NB4 (cell line): ENCODE measurements at regions not wholly inside any gene's neighbourhood (a gene's known extent, or its start where the extent isn't known, plus 50 kb on each side); places are given as distances from the start of the nearest gene placed in this dataset.

ENCODE experiments used
- DNase-seq: peaks from one replicate; pipeline ENCODE4 v3.0.0; 2010; ENCODE audit warnings: low read depth
- H3K4me3 ChIP-seq: one replicate; pipeline ENCODE4 v1.5.1; 2011; ENCODE audit warnings: mild to moderate bottlenecking, low read depth, low read length, moderate library complexity
- MYC ChIP-seq: IDR thresholded peaks from 2 replicates; pipeline ENCODE4 v1.6.1; 2011; ENCODE audit warnings: low read depth, low read length
- POLR2A ChIP-seq: IDR thresholded peaks from 2 replicates; pipeline ENCODE4 v1.6.1; 2011; ENCODE audit warnings: mild to moderate bottlenecking; ENCODE audit not compliant: insufficient read length; ENCODE audit errors: extremely low read depth
- TF ChIP-seq, protein P1 (sequence below): IDR thresholded peaks from one replicate; pipeline ENCODE4 v1.5.1; 2012; ENCODE audit warnings: low read depth, low read length
- TF ChIP-seq, protein P2 (sequence below): IDR thresholded peaks from 2 replicates; pipeline ENCODE4 v1.6.1; 2011; ENCODE audit warnings: low read depth, low read length

DNA sequence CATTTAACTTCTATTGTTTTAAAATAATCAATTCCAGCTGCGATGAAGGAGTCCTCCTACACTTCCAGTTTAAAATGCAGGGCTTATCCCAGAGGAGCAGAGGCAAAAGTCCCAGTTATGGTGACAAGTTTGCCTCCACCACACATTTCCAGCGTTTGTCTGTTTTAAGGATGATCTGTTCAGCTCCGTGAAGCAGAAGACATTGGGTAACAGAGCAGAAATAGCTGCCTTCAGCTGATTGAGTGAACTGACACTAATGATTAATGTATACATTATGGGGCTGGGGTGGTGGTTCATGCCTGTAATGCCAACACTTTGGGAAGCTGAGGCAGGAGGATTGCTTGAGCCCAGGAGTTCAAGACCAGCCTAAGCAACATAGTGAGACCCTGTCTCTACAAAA is 127.6 kb downstream of the HSD17B3 start:
- TF ChIP-seq POLR2A (no peak), MYC (no peak)
- TF ChIP-seq, protein P1, sequence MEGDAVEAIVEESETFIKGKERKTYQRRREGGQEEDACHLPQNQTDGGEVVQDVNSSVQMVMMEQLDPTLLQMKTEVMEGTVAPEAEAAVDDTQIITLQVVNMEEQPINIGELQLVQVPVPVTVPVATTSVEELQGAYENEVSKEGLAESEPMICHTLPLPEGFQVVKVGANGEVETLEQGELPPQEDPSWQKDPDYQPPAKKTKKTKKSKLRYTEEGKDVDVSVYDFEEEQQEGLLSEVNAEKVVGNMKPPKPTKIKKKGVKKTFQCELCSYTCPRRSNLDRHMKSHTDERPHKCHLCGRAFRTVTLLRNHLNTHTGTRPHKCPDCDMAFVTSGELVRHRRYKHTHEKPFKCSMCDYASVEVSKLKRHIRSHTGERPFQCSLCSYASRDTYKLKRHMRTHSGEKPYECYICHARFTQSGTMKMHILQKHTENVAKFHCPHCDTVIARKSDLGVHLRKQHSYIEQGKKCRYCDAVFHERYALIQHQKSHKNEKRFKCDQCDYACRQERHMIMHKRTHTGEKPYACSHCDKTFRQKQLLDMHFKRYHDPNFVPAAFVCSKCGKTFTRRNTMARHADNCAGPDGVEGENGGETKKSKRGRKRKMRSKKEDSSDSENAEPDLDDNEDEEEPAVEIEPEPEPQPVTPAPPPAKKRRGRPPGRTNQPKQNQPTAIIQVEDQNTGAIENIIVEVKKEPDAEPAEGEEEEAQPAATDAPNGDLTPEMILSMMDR, result no peak
- TF ChIP-seq, protein P2, sequence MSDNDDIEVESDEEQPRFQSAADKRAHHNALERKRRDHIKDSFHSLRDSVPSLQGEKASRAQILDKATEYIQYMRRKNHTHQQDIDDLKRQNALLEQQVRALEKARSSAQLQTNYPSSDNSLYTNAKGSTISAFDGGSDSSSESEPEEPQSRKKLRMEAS, result no peak
- DNase-seq, result no peak
- H3K4me3 ChIP-seq, result no peak overlapping the region

DNA sequence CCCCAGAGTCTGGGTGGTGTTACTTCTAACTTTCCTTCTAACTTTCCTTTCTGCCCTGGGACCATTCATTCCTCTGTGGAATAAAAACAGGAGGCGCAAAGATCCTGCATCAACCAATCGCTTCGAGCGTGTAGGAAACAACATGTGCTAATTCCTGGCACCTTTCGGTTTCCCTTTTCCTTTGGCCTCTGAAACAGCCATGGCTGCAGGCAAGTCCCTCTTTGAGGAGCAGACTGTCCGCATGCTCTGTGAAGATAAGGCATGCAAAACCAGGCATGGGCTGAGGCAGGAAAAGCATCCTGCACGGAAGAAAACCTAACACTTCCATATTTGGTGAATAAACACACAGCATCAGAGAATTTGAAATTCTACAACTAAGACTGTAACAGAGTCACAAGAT is 128.3 kb downstream of the HSD17B3 start:
- DNase-seq, result no peak
- no peak overlapping the region for H3K4me3 ChIP-seq
- TF ChIP-seq POLR2A (no peak), MYC (no peak)
- TF ChIP-seq, protein P1, result no peak
- TF ChIP-seq, protein P2, result no peak

DNA sequence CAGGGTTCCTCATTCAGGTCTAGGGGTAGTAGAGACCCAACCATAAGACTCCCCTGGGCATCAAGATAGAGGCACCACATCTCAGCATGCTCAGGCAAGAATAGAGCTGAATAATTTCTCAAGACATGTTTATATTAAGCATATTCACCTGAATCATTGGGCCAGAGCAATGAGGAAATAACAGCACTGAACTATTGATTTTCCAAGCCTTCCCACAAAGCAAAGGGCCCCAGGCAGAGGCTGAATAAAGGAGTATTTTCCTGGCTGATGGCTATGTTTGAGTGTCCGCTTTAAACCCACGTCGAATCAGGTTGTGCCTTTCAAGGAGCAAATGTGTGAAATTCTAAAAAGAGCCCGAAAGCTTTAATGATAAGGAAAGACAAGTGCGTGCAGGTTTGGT is 129.2 kb downstream of the HSD17B3 start:
- no peak for DNase-seq
- TF ChIP-seq POLR2A (no peak), MYC (no peak)
- TF ChIP-seq, protein P1, result no peak
- TF ChIP-seq, protein P2, result no peak
- H3K4me3 ChIP-seq, result no peak overlapping the region

DNA sequence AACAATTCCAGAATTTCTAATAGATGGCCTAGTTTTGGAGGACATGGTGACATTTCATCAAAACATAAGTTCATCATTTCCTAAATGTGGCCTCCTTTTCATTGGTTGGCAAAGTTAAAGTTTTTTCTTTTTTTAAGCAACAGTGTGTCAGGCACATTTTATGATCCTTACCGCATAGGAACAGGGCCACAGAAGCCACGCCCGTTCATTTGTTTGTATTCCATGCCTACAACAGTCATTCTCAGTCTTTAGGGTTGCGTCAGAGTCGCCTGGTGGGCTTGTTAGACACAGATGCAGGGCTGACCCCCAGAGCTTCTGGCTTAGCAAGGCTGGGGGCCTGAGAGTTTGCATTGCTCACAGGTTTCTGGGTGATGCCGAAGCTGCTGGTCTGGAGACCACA is 130.2 kb downstream of the HSD17B3 start:
- no peak for DNase-seq
- TF ChIP-seq, protein P2, result no peak
- TF ChIP-seq, protein P1, result no peak
- no peak for TF ChIP-seq MYC
- TF ChIP-seq POLR2A, result no peak
- no peak overlapping the region for H3K4me3 ChIP-seq

DNA sequence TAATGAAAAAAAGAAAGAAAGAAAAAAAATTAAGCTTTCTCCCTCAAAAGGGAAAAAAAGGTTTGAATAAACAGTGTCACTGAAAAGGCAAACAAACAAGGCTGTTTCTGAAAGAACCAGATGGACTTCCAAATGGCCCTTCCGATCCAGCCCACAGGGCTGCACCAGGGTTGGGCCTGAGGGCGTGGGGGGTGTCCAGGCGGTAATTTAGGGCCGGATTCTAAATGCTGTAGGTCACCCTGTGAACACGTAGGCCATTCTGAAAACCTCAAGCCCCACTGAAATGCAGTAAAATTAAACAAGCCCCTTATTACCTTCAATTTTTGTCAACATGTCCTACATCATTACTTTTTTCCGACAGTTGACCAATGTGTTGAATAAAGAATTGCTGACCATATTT is 132.1 kb downstream of the HSD17B3 start:
- no peak overlapping the region for H3K4me3 ChIP-seq
- TF ChIP-seq MYC (no peak), POLR2A (no peak)
- TF ChIP-seq, protein P2, result no peak
- TF ChIP-seq, protein P1, result no peak
- DNase-seq, result no peak

DNA sequence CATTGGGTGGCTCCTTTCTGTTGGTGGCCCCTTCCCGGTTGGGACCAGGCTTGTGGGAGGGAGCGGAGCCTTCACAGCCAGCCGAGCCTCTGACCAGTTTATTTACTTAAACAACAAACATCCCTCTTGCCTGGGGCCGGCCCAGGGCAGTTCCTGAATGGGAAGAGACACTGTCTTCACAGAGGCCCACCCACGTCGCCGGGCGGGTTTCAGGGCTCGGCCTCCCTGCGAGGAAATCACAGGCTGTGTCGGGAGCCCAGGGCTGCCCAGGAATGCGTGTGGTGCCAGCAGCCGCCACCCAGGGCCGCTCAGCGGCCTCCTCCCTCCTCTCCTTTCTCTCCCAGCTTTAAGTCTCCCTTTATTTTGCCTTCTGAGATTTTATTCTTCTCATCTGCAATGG is 132.5 kb downstream of the HSD17B3 start:
- no peak overlapping the region for H3K4me3 ChIP-seq
- DNase-seq, result no peak
- TF ChIP-seq MYC (no peak), POLR2A (no peak)
- TF ChIP-seq, protein P2, result no peak
- TF ChIP-seq, protein P1, result no peak
